GM21381 (cell line): ENCODE measurements at regions not wholly inside any gene's neighbourhood (a gene's known extent, or its start where the extent isn't known, plus 50 kb on each side); places are given as distances from the start of the nearest gene placed in this dataset.

Source experiments
- ATAC-seq: cut with Tn5 transposase; IDR thresholded peaks from one replicate; pipeline ENCODE4 v1.9.1; 2021; ENCODE audit warnings: mild to moderate bottlenecking, moderate library complexity; ENCODE audit not compliant: unreplicated experiment

DNA sequence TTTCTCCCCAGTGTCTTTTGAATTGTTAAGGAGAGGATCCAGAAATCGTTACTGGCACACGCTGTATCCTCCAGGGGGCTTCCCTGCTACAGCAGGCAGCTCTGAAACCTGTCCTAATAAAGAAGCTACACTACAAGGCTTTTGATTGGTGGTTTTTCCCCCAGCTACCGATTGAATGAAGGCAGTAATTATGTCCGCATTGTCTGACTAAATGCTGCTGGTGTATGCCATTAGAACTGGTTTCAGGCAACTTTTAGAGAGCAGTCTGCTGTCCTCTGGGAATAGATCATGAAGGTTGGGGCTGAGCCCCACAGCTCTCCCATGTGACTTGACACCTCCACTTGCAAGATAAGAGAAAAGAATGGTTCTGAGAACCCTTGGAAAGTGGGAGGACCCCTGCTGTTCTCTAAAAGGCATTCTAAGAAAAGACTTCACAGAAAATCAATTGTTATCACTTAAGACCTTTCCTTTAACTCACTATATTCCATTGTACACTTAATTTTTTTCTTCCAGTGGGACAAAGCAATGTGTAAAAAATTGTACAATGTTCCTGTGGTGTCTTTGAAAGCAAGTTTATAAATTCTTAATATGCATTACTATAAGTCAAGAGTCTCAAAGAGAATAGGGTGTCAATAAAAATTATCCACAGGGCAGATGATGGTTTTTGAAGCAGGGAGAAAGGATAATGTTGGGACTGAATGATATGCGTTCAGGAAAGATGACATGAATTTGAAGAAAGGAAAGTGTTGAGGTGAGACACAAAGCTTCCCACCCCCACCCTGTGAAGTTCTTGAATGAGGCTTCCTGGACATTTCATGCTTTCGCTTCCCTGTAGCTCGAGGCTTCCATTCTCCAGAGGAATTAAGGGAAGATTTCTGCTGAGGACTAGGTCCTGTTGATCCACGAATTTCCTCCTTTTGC, 53.0 kb upstream of the DAZL start:
- ATAC-seq, result no peak

GRCh38 chr3:16658925-16659793, 53.9 kb upstream of the DAZL start:
- no peak for ATAC-seq

- ATAC-seq, result no peak
These were observed 58.9 kb upstream of the DAZL start for GRCh38 chr3:16663854-16664712.

GRCh38 chr3:16665282-16665741, 60.1 kb upstream of the DAZL start:
- peak; percentile 48 for ATAC-seq

DNA sequence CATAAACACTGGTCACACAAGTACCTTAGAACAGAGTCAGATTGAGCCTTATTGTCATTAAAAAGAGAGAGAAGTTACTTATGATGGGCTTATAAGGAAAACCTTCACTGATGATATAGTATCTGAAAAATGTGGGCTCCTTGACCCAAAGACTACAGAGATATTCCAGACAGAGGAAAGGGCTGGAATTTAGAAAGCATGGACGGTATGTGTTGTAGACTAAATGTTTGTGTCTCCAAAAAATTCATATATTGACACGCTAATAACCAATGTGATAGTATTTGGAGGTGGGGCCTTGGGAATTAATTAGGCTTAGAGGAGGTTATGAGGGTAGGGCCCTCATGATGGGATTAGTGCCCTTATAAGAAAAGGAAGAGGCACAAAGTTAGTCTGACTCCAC, 61.0 kb upstream of the DAZL start:
- no peak for ATAC-seq

DNA sequence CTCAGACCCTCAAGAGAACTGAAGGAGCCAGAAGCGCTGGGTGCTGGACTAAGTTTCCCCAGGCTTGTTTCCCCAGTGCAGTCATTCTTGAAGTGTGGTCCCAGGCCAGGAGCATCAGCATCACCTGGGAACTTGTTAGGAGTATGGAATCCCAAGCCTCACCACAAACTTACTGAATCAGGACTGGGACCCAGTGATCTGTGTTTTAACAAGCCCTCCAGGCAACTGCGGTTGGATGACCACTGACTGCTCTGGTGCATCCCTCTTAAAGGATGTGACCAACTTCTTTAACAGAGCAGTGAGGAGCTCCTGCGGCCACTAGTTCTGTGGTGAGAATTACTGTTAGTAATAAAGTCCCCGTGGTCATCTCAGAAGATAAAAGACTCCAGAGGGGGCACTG, 62.4 kb upstream of the DAZL start:
- ATAC-seq, result no peak

- no peak for ATAC-seq
These were observed 63.7 kb upstream of the DAZL start for GRCh38 chr3:16668776-16669545.

GRCh38 chr3:16670191-16670590, 65.0 kb upstream of the DAZL start:
- no peak for ATAC-seq

DNA sequence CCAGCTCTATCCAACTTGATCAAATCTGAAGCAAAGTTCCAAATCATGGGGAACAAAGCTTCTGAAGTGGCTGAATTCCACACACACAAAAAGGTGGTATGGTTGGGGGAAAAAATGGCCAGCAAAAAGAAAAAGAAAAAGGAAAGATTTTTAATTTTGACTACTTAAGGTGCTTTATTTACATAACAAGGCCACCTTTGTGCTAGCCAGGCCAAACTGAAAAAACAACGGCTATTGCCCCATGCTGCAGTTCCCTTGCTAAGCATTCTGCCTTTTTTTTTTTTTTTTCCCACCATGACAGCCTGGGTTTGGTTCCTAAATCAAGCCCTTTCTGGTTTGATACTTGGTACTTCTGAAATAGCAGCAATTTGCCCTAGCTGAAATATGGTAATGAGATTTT, 66.5 kb upstream of the DAZL start:
- ATAC-seq, result no peak

DNA sequence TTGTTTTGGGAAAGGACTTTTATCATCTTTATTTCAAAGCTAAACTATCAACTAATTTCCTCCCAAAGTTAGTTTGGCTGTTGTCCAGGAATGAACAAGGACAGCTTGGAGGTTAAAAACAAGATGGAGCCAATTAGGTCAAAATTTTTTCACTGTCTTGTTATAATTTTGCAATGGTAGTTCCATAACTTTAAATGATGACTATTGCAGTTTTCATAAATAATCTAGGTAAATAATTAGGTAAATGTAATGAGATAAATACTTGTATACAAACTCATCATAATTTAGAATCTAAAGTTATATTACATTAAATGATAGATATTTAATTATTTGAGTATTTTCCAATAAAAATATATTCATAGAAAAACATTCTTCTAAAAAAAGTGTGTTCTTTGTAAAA, 68.3 kb upstream of the DAZL start:
- ATAC-seq, result no peak

DNA sequence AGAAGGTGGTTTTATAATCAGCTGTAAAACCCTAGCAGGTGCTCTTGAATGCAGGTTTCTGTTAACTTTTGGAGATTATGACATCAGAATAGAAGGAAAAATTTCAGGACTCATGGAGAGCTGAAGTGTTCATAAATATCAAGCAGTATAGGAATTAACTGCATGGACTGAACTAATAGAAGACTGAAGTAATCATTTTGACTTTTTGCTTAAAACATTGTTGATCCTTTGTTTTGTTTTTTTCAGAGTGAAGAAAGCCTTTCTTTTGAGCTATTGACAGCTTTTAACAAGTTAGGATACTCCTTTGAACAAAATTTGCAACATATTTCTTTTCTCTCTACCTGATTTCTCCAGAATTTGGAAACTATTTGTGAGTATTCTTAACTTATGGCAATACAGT, 70.6 kb upstream of the DAZL start:
- no peak for ATAC-seq

DNA sequence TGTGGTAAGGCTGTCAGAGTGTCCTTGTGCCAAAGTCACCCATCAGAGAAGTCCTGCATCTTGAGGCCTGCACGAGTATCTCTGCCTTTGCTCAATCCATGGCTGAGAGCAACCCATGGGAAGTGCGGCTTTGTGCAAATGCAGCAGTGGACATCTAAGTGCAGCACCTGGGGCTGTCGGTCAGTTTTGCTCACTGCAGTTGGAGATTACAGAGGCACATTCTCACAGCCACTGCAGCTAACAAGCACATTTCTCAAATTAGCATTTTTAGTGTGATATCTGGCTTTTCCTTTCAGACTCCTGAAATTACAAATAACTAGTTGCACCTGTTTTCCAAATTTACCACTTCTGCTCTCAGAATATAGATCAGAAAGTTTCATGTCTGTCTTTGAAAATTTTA, 81.5 kb upstream of the DAZL start:
- no peak for ATAC-seq

GRCh38 chr3:16687221-16687620, 82.0 kb upstream of the DAZL start:
- ATAC-seq, result no peak

- ATAC-seq, result no peak
These were observed 87.5 kb upstream of the DAZL start for GRCh38 chr3:16692486-16693344.

DNA sequence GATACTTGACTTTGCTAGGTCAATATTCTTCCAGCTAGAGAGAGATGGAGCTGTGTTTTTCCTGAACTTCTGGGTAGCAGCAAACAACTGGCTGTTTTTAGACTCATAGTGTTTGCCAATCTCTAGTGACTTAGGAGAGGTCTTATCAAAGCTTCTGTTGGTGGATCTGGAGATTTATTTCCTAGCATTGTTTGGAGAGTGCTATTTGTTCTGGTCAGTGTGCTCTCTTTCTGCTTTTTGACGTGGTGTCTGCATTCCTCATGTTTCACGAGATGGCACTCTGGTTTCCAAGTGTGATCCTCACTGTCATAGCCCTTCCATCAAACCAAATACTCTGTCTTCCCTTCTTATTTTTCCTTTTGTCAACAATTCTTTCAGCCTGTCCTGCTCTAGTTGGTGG, 88.6 kb upstream of the DAZL start:
- ATAC-seq, result no peak

- ATAC-seq, result no peak
These were observed 90.5 kb upstream of the DAZL start for GRCh38 chr3:16695710-16696109.

GRCh38 chr3:16697443-16698147, 92.4 kb upstream of the DAZL start:
- no peak for ATAC-seq

DNA sequence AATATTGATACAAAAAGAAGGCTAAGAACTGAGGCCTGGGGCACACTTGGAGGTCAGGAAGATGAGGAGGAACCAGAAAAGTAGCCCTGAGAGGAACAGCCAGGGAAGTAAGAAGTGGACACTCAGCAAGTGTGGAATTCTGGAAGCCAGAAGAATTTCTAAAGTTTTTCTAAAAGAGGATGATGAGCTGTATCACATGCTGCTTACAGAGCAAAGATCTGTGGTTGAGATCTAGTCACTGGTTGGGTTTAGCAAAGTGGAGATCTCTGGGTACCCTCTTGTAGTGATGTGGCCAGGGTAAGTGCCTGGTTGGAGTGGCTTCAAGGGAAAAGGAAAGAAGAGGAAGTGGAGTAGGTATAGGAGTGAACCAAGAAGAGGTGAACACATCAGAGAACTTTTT, 95.4 kb upstream of the DAZL start:
- ATAC-seq, result no peak

DNA sequence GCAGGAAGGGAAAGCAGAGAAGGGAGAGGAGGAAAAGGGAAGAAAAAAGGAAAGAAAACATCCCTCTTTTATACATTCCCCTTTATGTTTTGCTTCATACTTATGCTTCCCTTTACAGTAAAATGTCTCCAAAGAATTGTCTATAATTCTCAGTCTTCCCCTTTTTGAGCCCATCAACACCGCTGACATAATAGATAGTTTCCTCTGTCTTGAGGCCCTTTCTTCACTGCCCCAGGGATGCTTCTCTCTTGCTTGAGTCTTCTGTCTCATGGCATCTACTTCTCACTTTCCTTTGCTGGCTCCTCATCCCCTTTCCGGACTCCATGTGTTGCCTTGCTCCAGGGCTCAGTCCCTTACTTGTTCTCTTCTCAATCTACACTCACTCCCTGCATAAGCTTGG, 99.7 kb upstream of the DAZL start:
- ATAC-seq, result no peak
